GM12891 (cell line): ENCODE measurements at regions not wholly inside any gene's neighbourhood (a gene's known extent, or its start where the extent isn't known, plus 50 kb on each side); places are given as distances from the start of the nearest gene placed in this dataset.

Experiments used
- DNase-seq: peaks from one replicate; pipeline ENCODE4 v3.0.0; 2011; ENCODE audit warnings: low spot score; ENCODE audit not compliant: insufficient read length
- FAIRE-seq: peaks from 2 replicates; lab custom pipeline; 2011; peaks lifted over from hg19 to GRCh38; lab: Jason Lieb, UNC
- PAX5 ChIP-seq: IDR thresholded peaks from 2 replicates; pipeline ENCODE4 v1.6.1; 2011; ENCODE audit warnings: low read length, moderate library complexity, mild to moderate bottlenecking; ENCODE audit not compliant: insufficient read depth, severe bottlenecking
- POLR2A ChIP-seq: IDR thresholded peaks from 2 replicates; pipeline ENCODE4 v1.6.1; 2011; ENCODE audit warnings: low read depth, low read length, control low read depth
- POLR2AphosphoS5 ChIP-seq: IDR thresholded peaks from 2 replicates; pipeline ENCODE4 v1.6.1; 2011; ENCODE audit warnings: low read depth, low read length, control low read depth
- POU2F2 ChIP-seq: IDR thresholded peaks from 2 replicates; pipeline ENCODE4 v1.6.1; 2011; ENCODE audit warnings: low read depth, mild to moderate bottlenecking, control low read depth, low read length, moderate library complexity
- SPI1 ChIP-seq: IDR thresholded peaks from 2 replicates; pipeline ENCODE4 v1.6.1; 2011; ENCODE audit warnings: low read depth, low read length, control low read depth
- TAF1 ChIP-seq: IDR thresholded peaks from 2 replicates; pipeline ENCODE4 v1.6.1; 2011; ENCODE audit warnings: low read depth, low read length, control low read depth

DNA sequence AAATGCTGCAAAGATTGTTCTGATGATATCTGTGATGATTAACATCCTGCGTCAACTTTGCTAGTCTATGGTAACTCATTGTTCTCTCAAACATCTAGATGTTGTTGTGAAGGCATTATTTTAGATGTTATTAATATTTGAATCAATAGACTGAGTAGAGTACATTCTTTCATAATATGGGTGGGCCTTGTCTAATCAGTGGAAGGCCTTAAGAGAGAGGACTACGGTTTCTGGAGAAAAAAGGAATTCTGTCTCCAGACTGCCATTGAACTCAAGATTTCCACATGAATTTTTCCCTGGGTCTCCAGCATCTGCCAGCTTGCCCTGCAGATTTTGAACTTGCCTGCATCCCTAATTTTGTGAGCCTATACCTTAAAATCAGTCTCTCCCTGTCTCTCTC is 2381.1 kb upstream of the AGA start:
- TF ChIP-seq POLR2A (no peak), POLR2AphosphoS5 (no peak), SPI1 (no peak), POU2F2 (no peak), TAF1 (no peak), PAX5 (no peak)
- no peak for FAIRE-seq
- DNase-seq, result no peak

GRCh38 chr4:179831274-179831673 is 2389.0 kb upstream of the AGA start:
- no peak for FAIRE-seq
- no peak for DNase-seq
- TF ChIP-seq POLR2A (no peak), POU2F2 (no peak), SPI1 (no peak), POLR2AphosphoS5 (no peak), TAF1 (no peak), PAX5 (no peak)

DNA sequence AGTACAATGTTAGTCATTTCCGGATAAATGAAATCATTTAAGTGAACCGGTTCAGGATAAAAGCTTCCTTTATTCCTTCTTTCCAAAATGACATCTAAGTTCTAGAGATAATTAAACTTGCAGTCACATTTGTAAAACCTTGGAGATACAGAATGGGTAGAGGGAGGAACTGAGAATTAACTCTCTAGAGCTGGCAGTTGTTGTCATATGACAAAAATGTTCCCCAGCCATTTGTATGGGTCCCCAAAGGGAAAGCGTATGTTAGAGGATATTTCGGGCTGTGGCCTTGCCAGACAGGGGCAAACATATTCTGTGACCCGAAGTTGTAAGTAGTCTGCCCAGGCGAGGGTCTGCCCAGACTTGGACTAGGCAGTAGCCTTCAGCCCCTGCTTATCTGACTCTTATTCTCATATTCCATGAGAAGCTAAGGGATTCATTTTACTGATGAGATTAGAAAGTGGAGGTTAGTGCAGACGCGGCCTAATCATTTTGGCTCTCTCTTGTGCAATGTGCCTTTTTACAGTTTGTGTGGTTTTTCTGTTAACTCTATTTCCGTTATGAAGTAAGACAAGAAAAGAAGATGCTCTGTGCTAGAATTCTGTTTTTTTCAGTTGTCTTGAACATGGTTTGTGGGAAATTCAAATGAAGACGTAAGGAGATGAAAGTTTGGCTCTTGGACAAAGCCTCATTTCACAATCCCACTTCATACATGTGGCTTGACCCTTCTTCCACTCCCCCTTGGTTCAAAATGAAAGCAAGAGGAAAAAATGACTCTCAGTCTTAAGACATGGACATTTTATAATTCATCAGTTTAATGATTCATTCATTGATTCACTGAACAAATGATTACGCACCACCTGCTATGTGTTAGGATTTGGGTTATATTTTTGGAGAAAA is 2394.2 kb upstream of the AGA start:
- FAIRE-seq, result no peak
- DNase-seq, result no peak
- no peak for TF ChIP-seq TAF1
- TF ChIP-seq POU2F2, result no peak
- TF ChIP-seq POLR2AphosphoS5, result no peak
- no peak for TF ChIP-seq POLR2A
- TF ChIP-seq SPI1, result no peak
- no peak for TF ChIP-seq PAX5

DNA sequence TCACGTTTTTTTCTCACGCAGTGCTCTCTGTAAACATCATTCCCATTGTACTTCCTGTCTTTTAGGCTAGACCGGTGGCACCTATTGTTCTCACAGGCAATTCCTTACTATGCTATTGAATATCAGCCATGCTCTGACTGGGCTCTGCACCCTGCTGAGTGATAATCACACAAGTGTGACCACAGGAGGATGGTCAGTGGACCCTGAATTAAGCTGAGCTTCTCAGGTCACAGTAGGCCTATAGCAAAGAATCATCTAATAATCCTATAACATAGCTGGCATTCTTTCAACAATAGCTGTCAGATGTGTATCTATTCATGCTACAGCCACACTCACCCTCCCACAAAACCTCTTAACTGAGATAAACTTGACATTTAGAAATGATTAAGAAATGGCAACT is 2399.8 kb upstream of the TENM3 start:
- TF ChIP-seq SPI1, result no peak
- TF ChIP-seq POU2F2, result no peak
- TF ChIP-seq PAX5, result no peak
- TF ChIP-seq POLR2A, result no peak
- no peak for TF ChIP-seq TAF1
- TF ChIP-seq POLR2AphosphoS5, result no peak
- DNase-seq (no peak), FAIRE-seq (no peak)

- no peak for TF ChIP-seq PAX5
- TF ChIP-seq POLR2A, result no peak
- no peak for TF ChIP-seq POLR2AphosphoS5
- TF ChIP-seq TAF1, result no peak
- TF ChIP-seq POU2F2, result no peak
- no peak for TF ChIP-seq SPI1
- no peak for FAIRE-seq
- no peak for DNase-seq
Measured at GRCh38 chr4:179855469-179855868, 2387.7 kb upstream of the TENM3 start.

DNA sequence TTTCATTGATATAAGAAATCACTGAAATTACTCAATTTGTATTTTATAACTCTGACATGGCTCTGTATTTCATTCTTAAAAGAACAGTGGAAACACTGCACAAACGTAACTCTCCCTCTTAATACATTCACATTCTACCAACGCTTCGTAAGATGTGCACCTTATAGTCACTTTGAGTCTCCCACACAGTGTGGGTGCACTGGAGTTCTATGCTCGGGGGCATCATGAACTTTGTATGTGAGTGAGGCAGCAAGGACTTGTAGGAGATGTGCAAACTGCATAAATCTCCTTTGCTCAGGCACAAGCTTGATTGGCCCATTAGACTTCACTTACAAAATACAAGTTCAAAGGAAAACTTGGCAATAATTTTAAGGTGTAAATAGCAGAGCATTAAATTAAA is 2385.0 kb upstream of the TENM3 start:
- no peak for DNase-seq
- no peak for FAIRE-seq
- TF ChIP-seq SPI1 (no peak), POLR2A (no peak), TAF1 (no peak), PAX5 (no peak), POLR2AphosphoS5 (no peak), POU2F2 (no peak)

DNA sequence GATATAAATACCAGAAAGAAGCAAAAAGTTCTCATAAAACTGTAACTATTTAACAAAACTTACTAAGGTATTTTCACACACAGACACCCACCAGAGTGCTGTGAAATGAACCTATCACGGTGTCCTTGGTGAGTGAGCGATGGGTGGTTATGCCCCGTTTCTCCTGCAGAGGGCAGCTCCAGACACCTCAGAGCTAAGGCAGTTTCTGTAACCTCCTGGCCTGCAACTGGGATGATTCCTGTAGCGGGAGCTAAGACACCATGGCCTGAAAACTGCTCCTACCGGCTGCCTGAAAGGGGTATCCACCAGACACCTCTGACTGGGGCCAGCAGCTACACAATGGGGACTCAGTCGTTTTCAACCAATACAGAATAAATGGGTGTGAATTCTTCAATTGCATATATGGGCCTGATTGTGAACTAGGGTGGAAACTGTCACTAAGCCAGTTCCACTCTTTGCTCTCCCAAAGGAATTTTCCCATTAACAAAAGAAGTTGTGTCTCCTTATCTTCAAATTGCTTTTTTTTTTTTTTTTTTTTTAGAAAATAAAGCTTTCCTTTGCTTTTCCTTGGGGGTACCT is 2375.8 kb upstream of the TENM3 start:
- DNase-seq, result peak; percentile 26
- TF ChIP-seq SPI1 (no peak), PAX5 (no peak), POU2F2 (no peak), POLR2AphosphoS5 (no peak), POLR2A (no peak), TAF1 (no peak)
- FAIRE-seq, result peak; percentile 85

DNA sequence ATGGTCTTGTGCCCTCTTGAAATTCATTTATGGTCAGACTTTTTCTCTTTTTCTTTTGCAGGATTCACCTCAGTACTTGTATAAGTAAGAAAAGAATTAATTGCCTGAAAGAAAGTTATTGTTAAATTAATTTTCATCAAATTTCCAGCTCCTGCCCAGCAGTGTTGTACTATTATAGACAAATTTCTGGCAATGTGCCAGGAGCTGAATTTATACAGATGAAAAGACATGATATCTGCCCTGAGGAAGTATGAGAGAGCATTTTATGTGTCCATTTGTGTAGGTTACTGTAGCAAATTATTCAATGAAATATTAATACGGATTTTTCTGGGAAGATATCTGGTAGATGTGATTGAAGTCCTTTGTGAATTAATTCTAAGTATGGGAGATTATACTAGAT is 2371.5 kb upstream of the TENM3 start:
- FAIRE-seq, result no peak
- no peak for DNase-seq
- TF ChIP-seq POLR2AphosphoS5 (no peak), POU2F2 (no peak)

DNA sequence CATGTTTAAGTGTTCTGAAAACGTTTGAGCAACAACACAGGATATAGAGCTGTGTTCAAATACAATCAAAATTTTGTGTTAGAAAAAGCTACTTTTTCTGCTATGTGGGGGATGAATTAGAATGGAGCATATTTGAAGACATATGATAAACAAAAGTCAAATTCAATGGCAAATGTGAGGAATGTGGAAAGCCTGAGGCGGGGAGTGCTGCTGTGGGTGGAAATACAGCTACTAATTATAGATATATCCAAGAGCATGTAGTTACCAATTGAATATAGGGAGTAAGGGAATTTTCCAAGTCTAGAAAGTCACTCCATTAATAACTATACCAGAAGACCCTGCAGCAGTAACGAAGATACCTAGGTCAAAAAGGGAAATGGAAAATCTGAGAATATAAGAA is 2370.4 kb upstream of the TENM3 start:
- DNase-seq (no peak), FAIRE-seq (no peak)
- TF ChIP-seq PAX5 (no peak), POLR2A (no peak), TAF1 (no peak), POLR2AphosphoS5 (no peak)

- DNase-seq, result no peak
- no peak for TF ChIP-seq SPI1
- no peak for TF ChIP-seq POU2F2
- no peak for TF ChIP-seq PAX5
- TF ChIP-seq POLR2A, result no peak
- no peak for TF ChIP-seq POLR2AphosphoS5
- TF ChIP-seq TAF1, result no peak
- FAIRE-seq, result no peak
Measured at GRCh38 chr4:179880756-179881155, 2362.4 kb upstream of the TENM3 start.

DNA sequence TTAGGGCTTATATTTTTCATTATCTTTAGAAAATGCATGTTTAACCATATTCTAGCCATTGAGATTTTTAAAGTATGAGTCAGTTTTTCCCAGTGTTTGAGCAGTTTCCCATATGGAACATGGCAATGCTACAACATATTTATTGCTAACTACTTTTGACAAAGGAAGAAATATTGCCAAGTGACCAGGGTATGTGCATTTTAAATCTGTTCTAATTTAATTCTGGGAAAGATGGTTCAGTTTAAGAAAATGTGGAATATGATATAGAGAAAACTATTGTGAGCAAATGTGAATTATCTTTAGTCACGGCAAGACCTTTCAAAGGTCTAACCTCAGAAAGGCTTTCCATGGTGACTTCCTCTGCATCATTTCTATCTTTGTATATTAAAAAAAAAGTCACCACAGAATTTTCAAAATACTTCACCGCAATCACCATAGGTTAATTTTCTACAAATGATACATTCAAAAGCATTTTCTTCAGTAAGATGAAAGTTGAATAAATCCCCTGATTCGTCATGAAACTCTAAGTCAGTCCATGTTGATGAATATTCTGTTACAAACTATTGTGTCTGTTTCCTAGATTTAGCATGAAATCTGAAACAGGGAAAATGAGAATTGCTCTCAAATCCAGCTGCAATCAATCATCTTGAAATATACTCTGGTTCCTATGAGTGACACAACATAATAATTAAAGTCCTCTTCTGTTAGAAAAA is 2349.0 kb upstream of the TENM3 start:
- TF ChIP-seq POLR2A, result no peak
- no peak for TF ChIP-seq TAF1
- no peak for TF ChIP-seq POLR2AphosphoS5
- no peak for TF ChIP-seq POU2F2
- TF ChIP-seq PAX5, result no peak
- no peak for TF ChIP-seq SPI1
- FAIRE-seq (no peak), DNase-seq (no peak)
